T-helper 1 cell (primary cell): ENCODE measurements at regions not wholly inside any gene's neighbourhood (a gene's known extent, or its start where the extent isn't known, plus 50 kb on each side); places are given as distances from the start of the nearest gene placed in this dataset.
"Not testable (repeated sequence)": the region's sequence is repeated elsewhere in the genome, so short reads cannot be mapped to it uniquely, and the experiment has no call there.

Experiments
- DNase-seq, 5 donors: peaks; one replicate each; pipeline ENCODE4 v3.0.0-alpha.2; 2012 to 2020

- no peak for DNase-seq
Measured at GRCh38 chr1:212155219-212155618, 119.7 kb downstream of the DTL start.

GRCh38 chr1:212157252-212157651 lies 121.7 kb downstream of the DTL start:
- no peak for DNase-seq

GRCh38 chr1:212158912-212159796 lies 123.6 kb downstream of the DTL start:
- DNase-seq: peak in 1 of 5 donors; percentile 3

- DNase-seq: peak in 1 of 5 donors; percentile 19
Measured at GRCh38 chr1:212161231-212161781, 123.9 kb upstream of the PPP2R5A start.

GRCh38 chr1:212162635-212163034 lies 122.6 kb upstream of the PPP2R5A start:
- DNase-seq: peak in 1 of 5 donors; percentile 11

- DNase-seq: no peak
Measured at GRCh38 chr1:212164095-212164872, 120.9 kb upstream of the PPP2R5A start.

GRCh38 chr1:212166244-212166643 lies 119.0 kb upstream of the PPP2R5A start:
- DNase-seq: no peak

- DNase-seq: no peak
Measured at GRCh38 chr1:212166644-212167043, 118.6 kb upstream of the PPP2R5A start.

- no peak for DNase-seq
Measured at GRCh38 chr1:212167098-212167497, 118.1 kb upstream of the PPP2R5A start.

- DNase-seq: no peak
Measured at GRCh38 chr1:212173567-212173966, 111.6 kb upstream of the PPP2R5A start.

- DNase-seq: not testable (repeated sequence)
Measured at GRCh38 chr1:212174295-212174694, 110.9 kb upstream of the PPP2R5A start.

- DNase-seq: no peak
Measured at GRCh38 chr1:212177542-212177941, 107.7 kb upstream of the PPP2R5A start.

- DNase-seq: no peak
Measured at GRCh38 chr1:212178851-212179250, 106.4 kb upstream of the PPP2R5A start.

GRCh38 chr1:212179394-212180076 lies 105.7 kb upstream of the PPP2R5A start:
- DNase-seq: no peak

GRCh38 chr1:212181015-212181882 lies 104.0 kb upstream of the PPP2R5A start:
- no peak for DNase-seq

GRCh38 chr1:212182171-212182570 lies 103.0 kb upstream of the PPP2R5A start:
- no peak for DNase-seq

GRCh38 chr1:212182579-212182978 lies 102.6 kb upstream of the PPP2R5A start:
- no peak for DNase-seq

- peak in 1 of 5 donors; percentile 45 for DNase-seq
Measured at GRCh38 chr1:212186427-212187207, 98.6 kb upstream of the PPP2R5A start.

- DNase-seq: peak in 1 of 5 donors; percentile 44
Measured at GRCh38 chr1:212188599-212189351, 96.4 kb upstream of the PPP2R5A start.

- DNase-seq: no peak
Measured at GRCh38 chr1:212189352-212189738, 95.9 kb upstream of the PPP2R5A start.
